ENCODE measurements at regions not wholly inside any gene's neighbourhood (a gene's known extent, or its start where the extent isn't known, plus 50 kb on each side); places are given as distances from the start of the nearest gene placed in this dataset.

GRCh38 chr2:57504787-57505186 lies 541.8 kb upstream of the VRK2 start:
- Histone ChIP-seq H3K27ac (no peak overlapping the region), H3K4me3 (no peak overlapping the region), H3K9me3 (no peaks in the 10 kb centered on the region), H3K36me3 (no peaks in the 10 kb centered on the region), H3K27me3 (no peaks in the 10 kb centered on the region), H3K4me1 (no peaks in the 10 kb centered on the region)
- 23 to 32% methylated on average over 1 of the region's 1 CpG for WGBS, 2 donors
- intact Hi-C loops (cut with DNase I), result no loop called here
- TF ChIP-seq POLR2A (IDR thresholded peaks at IDR 0.05), result no peak
- TF ChIP-seq CTCF (IDR thresholded peaks at IDR 0.05), result no peak
- no peak for DNase-seq

- H3K27me3 ChIP-seq, result no peaks in the 10 kb centered on the region
- no peak overlapping the region for H3K4me3 ChIP-seq
- DNase-seq, result no peak
- H3K4me1 ChIP-seq, result no peaks in the 10 kb centered on the region
- WGBS, 2 donors, result 66 to 77% methylated on average over 2 of the region's 2 CpGs
- H3K27ac ChIP-seq, result no peak overlapping the region
- TF ChIP-seq POLR2A (IDR thresholded peaks at IDR 0.05) (no peak), CTCF (IDR thresholded peaks at IDR 0.05) (no peak)
- H3K36me3 ChIP-seq, result no peaks in the 10 kb centered on the region
- H3K9me3 ChIP-seq, result no peaks in the 10 kb centered on the region
- intact Hi-C loops (cut with DNase I), result no loop called here
Observed at GRCh38 chr2:57509189-57509588, 537.4 kb upstream of the VRK2 start.

GRCh38 chr2:57510704-57511103 lies 535.9 kb upstream of the VRK2 start:
- H3K27me3 ChIP-seq, result no peaks in the 10 kb centered on the region
- no peak overlapping the region for H3K4me3 ChIP-seq
- intact Hi-C loops (cut with DNase I), result no loop called here
- H3K36me3 ChIP-seq, result no peaks in the 10 kb centered on the region
- no peaks in the 10 kb centered on the region for H3K4me1 ChIP-seq
- no peak for TF ChIP-seq POLR2A (IDR thresholded peaks at IDR 0.05)
- TF ChIP-seq CTCF (IDR thresholded peaks at IDR 0.05), result no peak
- 72 to 74% methylated on average over 4 of the region's 4 CpGs for WGBS, 2 donors
- no peak for DNase-seq
- no peak overlapping the region for H3K27ac ChIP-seq
- H3K9me3 ChIP-seq, result no peaks in the 10 kb centered on the region

- TF ChIP-seq POLR2A (IDR thresholded peaks at IDR 0.05), result no peak
- TF ChIP-seq CTCF (IDR thresholded peaks at IDR 0.05), result no peak
- Histone ChIP-seq H3K27me3 (no peaks in the 10 kb centered on the region), H3K4me3 (no peak overlapping the region), H3K9me3 (no peaks in the 10 kb centered on the region), H3K36me3 (no peaks in the 10 kb centered on the region), H3K27ac (no peak overlapping the region), H3K4me1 (no peaks in the 10 kb centered on the region)
- intact Hi-C loops (cut with DNase I), result no loop called here
- WGBS, 2 donors, result 41 to 43% methylated on average over 3 of the region's 3 CpGs
- no peak for DNase-seq
Observed at GRCh38 chr2:57515366-57515765, 531.2 kb upstream of the VRK2 start.

- H3K27ac ChIP-seq, result no peak overlapping the region
- no peak overlapping the region for H3K4me3 ChIP-seq
- intact Hi-C loops (cut with DNase I), result no loop called here
- 13 to 14% methylated on average over 7 of the region's 7 CpGs for WGBS, 2 donors
- no peak for DNase-seq
- no peak for TF ChIP-seq POLR2A (IDR thresholded peaks at IDR 0.05)
- TF ChIP-seq CTCF (IDR thresholded peaks at IDR 0.05), result peak in 5 of 6 experiments; percentile 14 to 62 (median 42)
- H3K4me1 ChIP-seq, result no peaks in the 10 kb centered on the region
- H3K36me3 ChIP-seq, result no peaks in the 10 kb centered on the region
- H3K27me3 ChIP-seq, result no peaks in the 10 kb centered on the region
- H3K9me3 ChIP-seq, result no peaks in the 10 kb centered on the region
Observed at GRCh38 chr2:57516698-57517340, 529.8 kb upstream of the VRK2 start.

Measured in esophagus squamous epithelium (tissue), 5 donors.